Forelimb muscle (tissue), 1 donor: ENCODE measurements at regions not wholly inside any gene's neighbourhood (a gene's known extent, or its start where the extent isn't known, plus 50 kb on each side); places are given as distances from the start of the nearest gene placed in this dataset.
"Not testable (repeated sequence)": the region's sequence is repeated elsewhere in the genome, so short reads cannot be mapped to it uniquely, and the experiment has no call there.

ENCODE experiments used
- DNase-seq: peaks from one replicate; pipeline ENCODE4 v3.0.0-alpha.2; 2013; ENCODE audit warnings: low read depth

- no peak for DNase-seq
Measured at GRCh38 chr17:77523540-77523939, 382.8 kb downstream of the SEC14L1 start.

- no peak for DNase-seq
Measured at GRCh38 chr17:77526259-77526711, 385.5 kb downstream of the SEC14L1 start.

- DNase-seq = no peak
Measured at GRCh38 chr17:77526728-77527350, 386.1 kb downstream of the SEC14L1 start.

- DNase-seq = no peak
Measured at GRCh38 chr17:77527409-77527808, 386.6 kb downstream of the SEC14L1 start.

- DNase-seq = no peak
Measured at GRCh38 chr17:77527836-77528505, 387.2 kb downstream of the SEC14L1 start.

GRCh38 chr17:77528516-77529327 is 388.0 kb downstream of the SEC14L1 start:
- no peak for DNase-seq

- DNase-seq = no peak
Measured at GRCh38 chr17:77529328-77529650, 388.5 kb downstream of the SEC14L1 start.

DNA sequence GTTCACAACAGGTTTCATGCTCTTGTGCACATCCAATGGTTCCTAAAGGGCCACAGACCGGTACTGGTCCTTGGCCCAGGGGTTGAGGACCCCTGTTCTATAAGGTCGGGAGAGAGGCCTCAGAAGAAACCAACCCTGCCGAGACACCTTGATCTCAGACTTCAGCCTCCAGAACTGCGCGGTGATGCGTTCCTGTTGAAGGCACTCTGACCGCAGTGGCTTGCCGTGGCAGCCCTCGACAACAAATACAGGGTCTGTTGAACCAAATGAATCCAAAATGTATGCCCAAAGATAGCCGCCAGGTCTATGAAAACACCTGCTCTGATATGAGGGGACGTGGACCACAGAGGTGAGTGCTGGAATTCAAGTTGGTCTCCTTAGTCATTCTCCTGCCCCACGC is 389.8 kb downstream of the SEC14L1 start:
- DNase-seq = no peak

DNA sequence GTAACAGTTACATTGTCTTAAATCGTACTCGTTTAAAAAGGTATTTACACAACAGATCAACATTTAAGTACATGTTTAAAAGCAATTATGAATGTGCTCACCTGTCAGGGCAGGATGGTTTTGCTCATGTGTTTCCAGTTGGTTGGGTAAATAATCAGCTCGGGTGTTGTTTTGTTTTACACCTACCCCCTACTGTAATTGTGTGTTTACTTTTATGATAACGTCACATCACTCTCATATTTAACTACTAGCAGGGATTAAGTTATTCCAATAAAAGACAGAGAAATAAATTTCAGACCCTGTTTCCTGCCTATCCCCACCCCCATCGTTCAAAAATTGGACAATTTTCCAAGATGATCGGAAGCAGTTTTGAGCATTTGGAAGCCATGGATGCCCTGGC is 390.2 kb downstream of the SEC14L1 start:
- DNase-seq = no peak

- DNase-seq = no peak
Measured at GRCh38 chr17:77531641-77532040, 390.9 kb downstream of the SEC14L1 start.

DNA sequence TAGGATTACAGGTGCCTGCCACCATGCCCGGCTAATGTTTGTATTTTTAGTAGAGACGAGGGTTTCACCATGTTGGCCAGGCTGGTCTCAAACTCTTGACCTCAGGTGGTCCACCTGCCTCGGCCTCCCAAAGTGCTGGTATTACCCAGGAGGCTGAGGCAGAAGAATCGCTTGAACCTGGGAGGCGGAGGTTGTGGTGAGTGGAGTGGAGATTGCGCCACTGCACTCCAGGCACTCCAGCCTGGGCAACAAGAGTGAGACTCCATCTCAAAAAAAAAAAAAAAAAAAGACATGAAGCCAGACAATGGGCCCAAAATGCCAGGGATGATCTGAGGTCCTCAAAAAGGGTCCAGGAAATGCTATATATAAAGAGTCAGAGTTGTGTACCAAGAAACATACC is 392.9 kb downstream of the SEC14L1 start:
- DNase-seq = not testable (repeated sequence)

GRCh38 chr17:77534137-77534536 is 393.4 kb downstream of the SEC14L1 start:
- no peak for DNase-seq

DNA sequence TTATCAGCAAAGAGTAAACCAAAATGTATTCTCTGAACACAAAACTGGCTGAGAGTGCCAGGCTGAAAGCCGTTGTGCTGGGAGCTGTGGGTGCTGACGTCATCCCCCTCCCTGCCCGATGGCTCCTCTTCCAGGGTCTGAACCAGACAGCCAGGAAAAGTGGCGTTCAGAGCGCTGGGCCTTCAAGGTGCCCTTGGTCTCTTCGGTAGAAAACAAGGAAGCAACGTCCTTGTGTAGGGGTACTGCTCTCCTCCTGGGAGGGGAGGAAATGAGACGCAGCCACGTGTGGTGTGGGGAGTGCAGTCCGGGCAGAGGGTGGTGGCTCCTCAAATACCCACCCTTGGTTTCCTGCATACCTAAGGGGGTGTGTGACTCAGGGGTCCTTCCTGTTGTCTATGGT is 394.7 kb downstream of the SEC14L1 start:
- DNase-seq = no peak

DNA sequence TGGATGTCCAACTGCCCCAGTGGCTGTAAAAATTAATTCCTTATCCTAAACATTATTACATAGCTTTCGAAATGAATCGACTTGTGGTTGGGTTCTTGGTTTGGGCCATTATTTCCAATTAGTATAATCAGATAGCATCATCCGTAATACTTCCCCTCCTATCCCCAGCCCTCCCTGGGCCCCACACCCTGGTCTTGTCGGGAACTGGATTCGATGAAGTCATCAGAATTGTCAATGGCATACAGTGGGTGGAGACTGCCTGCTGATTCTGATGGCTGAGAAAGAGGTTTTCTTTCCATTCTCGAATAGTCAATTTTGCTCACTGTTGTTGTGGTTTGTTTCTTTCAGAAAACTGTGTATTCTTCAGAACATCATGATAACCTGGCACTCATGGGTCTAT is 395.1 kb downstream of the SEC14L1 start:
- DNase-seq = no peak

DNA sequence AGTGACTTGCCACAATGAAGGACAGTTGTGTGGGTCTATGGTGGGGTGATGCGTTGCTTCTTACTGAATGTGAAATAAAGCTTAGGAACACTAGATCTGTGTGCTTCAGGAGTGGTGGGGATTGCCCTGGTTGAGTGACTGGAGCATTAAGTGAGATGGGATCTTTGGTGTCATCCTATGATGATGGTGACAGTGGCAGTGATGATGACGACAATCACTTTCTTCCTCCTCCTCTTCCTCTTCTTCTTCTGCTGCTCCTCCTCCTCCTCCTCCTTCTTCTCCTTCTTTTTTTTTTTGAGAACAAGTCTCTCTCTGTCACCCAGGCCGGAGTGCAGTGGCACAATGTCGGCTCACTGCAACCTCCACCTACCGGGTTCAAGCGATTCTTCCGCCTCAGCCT is 396.8 kb downstream of the SEC14L1 start:
- DNase-seq = no peak

- DNase-seq = no peak
Measured at GRCh38 chr17:77540531-77540930, 399.8 kb downstream of the SEC14L1 start.

GRCh38 chr17:77540975-77541374 is 400.2 kb downstream of the SEC14L1 start:
- DNase-seq = no peak

DNA sequence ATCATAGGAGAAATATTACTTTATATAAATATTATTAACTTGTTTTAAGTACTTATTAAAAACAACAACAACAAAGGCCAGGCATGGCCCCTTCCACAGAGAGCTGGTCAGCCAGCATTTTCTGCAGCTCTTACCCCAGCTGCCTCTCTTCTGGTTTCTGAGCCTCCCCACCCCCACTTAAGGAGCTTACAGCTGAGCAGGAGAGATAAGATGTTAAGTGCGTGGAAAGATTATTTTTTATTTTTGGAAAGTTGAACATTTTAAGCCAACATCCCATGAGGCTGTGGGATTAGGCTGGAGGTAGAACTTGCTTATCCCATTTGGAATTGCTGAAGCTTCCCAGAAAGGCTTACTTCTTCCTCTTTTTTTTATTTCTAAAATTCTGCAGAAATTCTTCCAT is 401.2 kb downstream of the SEC14L1 start:
- no peak for DNase-seq

GRCh38 chr17:77542551-77543490 is 402.1 kb downstream of the SEC14L1 start:
- DNase-seq = peak; percentile 83

- DNase-seq = no peak
Measured at GRCh38 chr17:77543801-77544200, 403.0 kb downstream of the SEC14L1 start.

DNA sequence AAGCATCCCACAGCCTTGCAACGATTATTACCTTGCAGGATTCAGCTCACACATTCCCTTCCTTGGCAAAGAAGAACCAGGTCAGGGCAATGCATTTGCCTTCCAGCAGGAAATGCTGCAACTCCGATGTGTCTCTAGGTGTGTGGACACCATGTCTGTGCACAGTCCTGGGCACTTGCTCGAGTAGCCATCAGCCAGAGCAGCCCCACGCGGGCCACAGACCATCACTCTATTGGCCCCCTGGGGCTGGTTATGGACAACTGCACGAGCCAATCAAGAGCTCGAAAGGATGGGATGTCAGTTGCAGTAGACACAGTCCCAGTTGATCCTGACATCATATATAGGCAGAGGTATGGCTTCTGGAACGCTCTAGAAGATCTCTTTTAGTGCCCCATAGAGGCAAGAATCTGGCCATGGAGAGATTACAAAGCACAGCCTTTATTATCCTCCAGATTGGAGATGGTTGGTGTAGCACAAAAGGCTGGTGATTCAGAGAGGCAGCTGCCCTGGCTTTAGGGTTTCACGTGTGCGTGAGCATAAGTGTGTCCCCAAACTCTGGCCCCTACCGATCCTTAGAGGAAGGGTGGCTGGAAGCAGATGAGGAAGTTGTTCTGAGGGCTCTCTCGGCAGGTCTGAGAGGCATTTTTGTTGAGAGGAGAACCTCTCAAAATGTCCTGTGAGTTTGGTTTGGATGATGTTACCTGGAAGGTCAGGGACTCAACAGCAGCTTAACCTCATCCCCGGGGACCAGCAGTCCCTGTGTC is 403.8 kb downstream of the SEC14L1 start:
- DNase-seq = no peak
